ENCODE measurements at regions not wholly inside any gene's neighbourhood (a gene's known extent, or its start where the extent isn't known, plus 50 kb on each side); places are given as distances from the start of the nearest gene placed in this dataset.
A peak's percentile ranks its signal among the peaks of the same experiment; 100 is the strongest.
"Not testable (repeated sequence)": the region's sequence is repeated elsewhere in the genome, so short reads cannot be mapped to it uniquely, and the experiment has no call there.

GRCh38 chr1:68675336-68675735 is 178.5 kb upstream of the DEPDC1 start:
- DNase-seq: no peak

GRCh38 chr1:68677684-68678351 is 180.9 kb upstream of the DEPDC1 start:
- DNase-seq: no peak

GRCh38 chr1:68696221-68696620 is 199.3 kb upstream of the DEPDC1 start:
- DNase-seq: no peak

GRCh38 chr1:68703921-68704354 is 207.1 kb upstream of the DEPDC1 start:
- DNase-seq: no peak

GRCh38 chr1:68704800-68705443 is 208.0 kb upstream of the DEPDC1 start:
- no peak for DNase-seq

GRCh38 chr1:68705466-68705865 is 208.6 kb upstream of the DEPDC1 start:
- DNase-seq: no peak

- DNase-seq: no peak
These were observed 209.9 kb upstream of the DEPDC1 start for GRCh38 chr1:68706639-68707317.

- no peak for DNase-seq
These were observed 220.4 kb upstream of the DEPDC1 start for GRCh38 chr1:68717330-68717729.

GRCh38 chr1:68720476-68720875 is 223.6 kb upstream of the DEPDC1 start:
- DNase-seq: no peak

- DNase-seq: no peak
These were observed 226.9 kb upstream of the DEPDC1 start for GRCh38 chr1:68723791-68724190.

- peak; percentile 44 to 65 for DNase-seq
These were observed 228.3 kb upstream of the DEPDC1 start for GRCh38 chr1:68725001-68725752.

- DNase-seq: not testable (repeated sequence)
These were observed 242.6 kb upstream of the DEPDC1 start for GRCh38 chr1:68739486-68739885.

- peak in 1 of 2 experiments; percentile 1 for DNase-seq
These were observed 248.1 kb upstream of the DEPDC1 start for GRCh38 chr1:68745011-68745410.

- peak; percentile 41 to 76 for DNase-seq
These were observed 248.6 kb upstream of the DEPDC1 start for GRCh38 chr1:68745451-68745850.

- DNase-seq: no peak
These were observed 249.5 kb upstream of the DEPDC1 start for GRCh38 chr1:68746378-68746777.

- no peak for DNase-seq
These were observed 254.8 kb upstream of the DEPDC1 start for GRCh38 chr1:68751723-68752122.

- DNase-seq: no peak
These were observed 261.9 kb upstream of the DEPDC1 start for GRCh38 chr1:68758666-68759209.

GRCh38 chr1:68767941-68768340 is 271.1 kb upstream of the DEPDC1 start:
- DNase-seq: no peak

GRCh38 chr1:68770817-68771216 is 273.9 kb upstream of the DEPDC1 start:
- DNase-seq: no peak

GRCh38 chr1:68777851-68778250 is 281.0 kb upstream of the DEPDC1 start:
- no peak for DNase-seq

GRCh38 chr1:68779841-68780240 is 283.0 kb upstream of the DEPDC1 start:
- not testable (repeated sequence) for DNase-seq

GRCh38 chr1:68780919-68781318 is 284.0 kb upstream of the DEPDC1 start:
- DNase-seq: no peak

GRCh38 chr1:68782890-68783289 is 286.0 kb upstream of the DEPDC1 start:
- no peak for DNase-seq

All from NCI-H2081 (cell line).